ENCODE measurements at regions not wholly inside any gene's neighbourhood (a gene's known extent, or its start where the extent isn't known, plus 50 kb on each side); places are given as distances from the start of the nearest gene placed in this dataset.

DNA sequence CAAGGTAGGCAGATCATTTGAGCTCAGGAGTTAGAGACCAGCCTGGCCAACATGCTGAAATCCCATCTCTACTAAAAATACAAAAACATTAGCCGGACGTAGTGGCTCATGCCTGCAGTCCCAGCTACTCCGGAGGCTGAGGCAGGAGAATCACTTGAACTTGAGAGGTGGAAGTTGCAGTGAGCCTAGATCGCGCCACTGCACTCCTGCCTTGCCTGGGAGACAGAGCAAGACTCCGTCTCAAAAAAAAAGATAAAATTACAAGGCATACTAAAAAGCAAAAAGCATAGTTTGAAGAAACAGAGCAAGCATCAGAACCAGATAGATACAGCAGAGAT, 61.2 kb upstream of the CDC42BPA start:
- no peaks in the 10 kb centered on the region for H3K9me3 ChIP-seq (ENCODE audit: control insufficient read depth in 5 of 5, low read length in 5 of 5)
- H3K27me3 ChIP-seq (ENCODE audit: control insufficient read depth in 5 of 5, insufficient read depth in 4 of 5, low read length in 5 of 5): no peaks in the 10 kb centered on the region
- no peak overlapping the region for H3K27ac ChIP-seq (ENCODE audit: low read depth, low read length)
- H3K9ac ChIP-seq (ENCODE audit: low read length in 5 of 5): no peak overlapping the region
- H3K4me1 ChIP-seq (ENCODE audit: control insufficient read depth in 5 of 5, insufficient read depth in 5 of 5, low read length in 5 of 5): no peaks in the 10 kb centered on the region
- no peak overlapping the region for H3K4me3 ChIP-seq (ENCODE audit: low read depth in 1 of 5, low read length in 5 of 5)
- no peaks in the 10 kb centered on the region for H3K36me3 ChIP-seq (ENCODE audit: control insufficient read depth in 5 of 5, insufficient read depth in 5 of 5, low read length in 5 of 5)

DNA sequence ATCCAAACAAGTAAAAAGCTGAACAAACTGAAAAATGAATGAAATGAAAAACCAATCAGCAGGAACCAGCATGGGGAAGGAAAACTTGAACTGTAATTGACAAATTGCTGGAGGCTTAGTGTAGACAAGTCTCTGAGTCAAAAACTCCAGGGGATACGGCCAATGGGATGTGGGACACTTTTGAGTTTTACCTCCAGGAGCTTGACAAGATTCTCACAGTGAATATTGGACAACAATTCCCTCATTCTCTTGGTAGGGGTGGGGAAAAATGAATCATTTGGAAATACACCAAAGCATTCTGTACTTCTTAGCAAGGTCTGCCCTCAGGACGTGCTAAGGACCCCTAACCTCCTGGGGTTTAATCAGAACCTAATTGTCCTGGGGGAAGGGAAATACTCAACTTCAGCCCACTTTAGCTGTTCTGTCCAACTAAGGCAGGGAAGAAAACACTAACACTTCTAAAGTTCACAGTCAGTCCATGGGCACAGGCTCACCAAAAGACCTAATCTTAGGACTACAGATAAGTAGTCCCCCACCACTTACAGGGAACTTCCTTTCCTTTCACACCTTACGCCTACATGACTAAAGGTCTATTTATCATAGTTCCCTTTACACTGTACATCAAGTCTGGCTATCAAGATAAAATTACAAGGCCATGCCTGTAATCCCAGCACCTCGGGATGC, 60.7 kb upstream of the CDC42BPA start:
- no peak overlapping the region for H3K9ac ChIP-seq (ENCODE audit: low read length in 5 of 5)

DNA sequence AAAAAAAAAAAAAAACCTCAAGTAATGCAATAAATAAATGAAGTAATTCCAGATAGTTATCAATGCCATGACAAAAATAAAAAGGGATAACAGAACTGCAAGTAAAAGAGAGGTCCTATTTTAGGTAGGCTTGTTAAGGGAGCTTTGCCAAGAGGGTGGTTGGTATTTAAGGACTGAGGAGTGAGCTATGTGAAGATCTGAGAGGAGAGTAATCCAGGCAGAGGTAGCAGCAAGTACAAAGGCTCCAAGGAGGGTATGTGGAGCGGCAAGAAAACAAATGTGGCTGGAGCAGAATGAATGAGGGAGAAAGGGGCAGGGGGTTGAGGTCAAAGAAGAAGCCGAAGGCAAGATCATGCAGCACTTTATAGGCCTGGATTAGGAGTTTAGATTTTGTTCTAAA, 59.9 kb upstream of the CDC42BPA start:
- Histone ChIP-seq H3K9me3 (ENCODE audit: control insufficient read depth in 5 of 5, low read length in 5 of 5) (no peaks in the 10 kb centered on the region), H3K36me3 (ENCODE audit: control insufficient read depth in 5 of 5, insufficient read depth in 5 of 5, low read length in 5 of 5) (no peaks in the 10 kb centered on the region), H3K27me3 (ENCODE audit: control insufficient read depth in 5 of 5, insufficient read depth in 4 of 5, low read length in 5 of 5) (no peaks in the 10 kb centered on the region), H3K9ac (ENCODE audit: low read length in 5 of 5) (no peak overlapping the region), H3K4me3 (ENCODE audit: low read depth in 1 of 5, low read length in 5 of 5) (no peak overlapping the region), H3K27ac (ENCODE audit: low read depth, low read length) (no peak overlapping the region), H3K4me1 (ENCODE audit: control insufficient read depth in 5 of 5, insufficient read depth in 5 of 5, low read length in 5 of 5) (no peaks in the 10 kb centered on the region)

More for the DNA sequence above, 60.7 kb upstream of the CDC42BPA start:
- Histone ChIP-seq H3K27me3 (ENCODE audit: control insufficient read depth in 5 of 5, insufficient read depth in 4 of 5, low read length in 5 of 5) (no peaks in the 10 kb centered on the region), H3K4me1 (ENCODE audit: control insufficient read depth in 5 of 5, insufficient read depth in 5 of 5, low read length in 5 of 5) (no peaks in the 10 kb centered on the region), H3K27ac (ENCODE audit: low read depth, low read length) (no peak overlapping the region), H3K36me3 (ENCODE audit: control insufficient read depth in 5 of 5, insufficient read depth in 5 of 5, low read length in 5 of 5) (no peaks in the 10 kb centered on the region), H3K4me3 (ENCODE audit: low read depth in 1 of 5, low read length in 5 of 5) (no peak overlapping the region), H3K9me3 (ENCODE audit: control insufficient read depth in 5 of 5, low read length in 5 of 5) (no peaks in the 10 kb centered on the region)

DNA sequence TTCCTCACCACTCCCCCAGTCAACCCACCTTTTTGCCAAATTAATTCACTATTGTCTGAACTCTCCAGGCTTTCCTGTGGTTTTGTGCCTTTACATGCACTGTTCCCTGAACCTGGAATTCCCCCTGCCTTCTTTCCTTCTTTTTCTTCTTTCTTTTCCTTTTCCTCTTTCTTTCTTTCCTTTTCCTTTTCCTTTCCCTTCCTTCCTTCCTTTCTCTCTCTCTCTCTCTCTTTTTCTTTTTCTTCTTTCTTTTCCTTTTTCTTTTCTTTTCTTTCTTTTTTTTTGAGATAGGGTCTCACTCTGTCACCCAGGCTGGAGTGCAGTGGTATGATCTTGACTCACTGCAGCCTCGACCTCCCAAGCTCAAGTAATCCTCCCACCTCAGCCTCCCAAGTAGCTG, 56.6 kb upstream of the CDC42BPA start:
- no peak overlapping the region for H3K9ac ChIP-seq (ENCODE audit: low read length in 5 of 5)
- no peaks in the 10 kb centered on the region for H3K9me3 ChIP-seq (ENCODE audit: control insufficient read depth in 5 of 5, low read length in 5 of 5)
- no peak overlapping the region for H3K4me3 ChIP-seq (ENCODE audit: low read depth in 1 of 5, low read length in 5 of 5)

DNA sequence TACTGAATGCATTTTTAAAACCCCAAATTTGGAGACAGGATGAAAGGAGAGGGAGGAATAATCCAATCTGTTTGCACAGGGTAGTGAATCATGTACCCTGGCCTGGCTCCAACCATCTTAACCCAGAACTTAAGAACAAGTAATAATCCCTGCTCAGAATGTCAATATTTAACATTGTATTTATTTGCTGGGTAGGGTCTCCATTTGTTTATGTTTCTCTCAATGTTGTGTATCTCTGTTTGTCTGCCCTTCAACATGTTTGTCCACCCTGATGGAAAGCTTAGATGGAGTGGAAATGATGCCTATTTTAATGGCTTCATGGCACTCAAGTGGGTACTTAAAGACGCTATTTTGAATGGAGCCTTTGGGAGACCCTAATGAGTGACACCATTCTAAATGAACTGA, 54.4 kb upstream of the CDC42BPA start:
- H3K9me3 ChIP-seq (ENCODE audit: control insufficient read depth in 5 of 5, low read length in 5 of 5): no peaks in the 10 kb centered on the region
- no peak overlapping the region for H3K9ac ChIP-seq (ENCODE audit: low read length in 5 of 5)
- no peaks in the 10 kb centered on the region for H3K36me3 ChIP-seq (ENCODE audit: control insufficient read depth in 5 of 5, insufficient read depth in 5 of 5, low read length in 5 of 5)
- no peak overlapping the region for H3K4me3 ChIP-seq (ENCODE audit: low read depth in 1 of 5, low read length in 5 of 5)
- H3K27me3 ChIP-seq (ENCODE audit: control insufficient read depth in 5 of 5, insufficient read depth in 4 of 5, low read length in 5 of 5): no peaks in the 10 kb centered on the region
- H3K27ac ChIP-seq (ENCODE audit: low read depth, low read length): no peak overlapping the region
- no peaks in the 10 kb centered on the region for H3K4me1 ChIP-seq (ENCODE audit: control insufficient read depth in 5 of 5, insufficient read depth in 5 of 5, low read length in 5 of 5)

More for the DNA sequence above, 56.6 kb upstream of the CDC42BPA start:
- Histone ChIP-seq H3K36me3 (ENCODE audit: control insufficient read depth in 5 of 5, insufficient read depth in 5 of 5, low read length in 5 of 5) (no peaks in the 10 kb centered on the region), H3K4me1 (ENCODE audit: control insufficient read depth in 5 of 5, insufficient read depth in 5 of 5, low read length in 5 of 5) (no peaks in the 10 kb centered on the region), H3K27ac (ENCODE audit: low read depth, low read length) (no peak overlapping the region), H3K27me3 (ENCODE audit: control insufficient read depth in 5 of 5, insufficient read depth in 4 of 5, low read length in 5 of 5) (no peaks in the 10 kb centered on the region)

DNA sequence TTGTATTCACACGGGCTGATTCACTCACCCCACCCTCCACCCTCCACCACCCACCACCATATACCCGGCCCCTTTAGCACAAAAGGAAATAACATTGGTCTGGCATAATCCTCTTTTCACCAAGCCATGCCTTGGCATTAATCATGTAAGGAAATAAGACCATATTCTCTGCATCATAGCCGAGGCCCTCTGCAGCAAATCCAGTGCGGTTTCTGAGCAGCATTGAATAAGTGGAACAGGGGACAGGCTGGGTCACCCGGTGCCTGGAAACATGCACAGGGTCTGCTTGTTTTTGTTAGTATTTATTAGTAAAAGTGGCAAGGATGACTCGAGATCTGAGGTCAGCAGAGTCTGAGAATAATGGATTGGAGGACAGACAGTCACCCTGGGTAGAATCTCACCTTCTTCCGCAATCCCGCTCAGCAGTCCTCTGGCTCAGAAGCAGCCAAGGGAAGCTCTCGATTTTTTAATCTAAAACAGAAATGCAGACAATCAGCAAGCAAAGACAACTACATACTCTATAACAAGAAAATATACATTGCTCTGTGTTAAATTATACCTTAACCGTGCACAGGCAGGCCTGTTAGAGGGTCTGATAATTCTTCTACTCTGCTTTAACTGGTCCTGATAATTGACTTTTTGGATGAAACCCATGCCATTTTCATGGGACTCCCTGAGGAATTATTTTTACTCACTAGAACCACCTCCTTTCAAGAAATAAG, 52.4 kb upstream of the CDC42BPA start:
- Histone ChIP-seq H3K27me3 (ENCODE audit: control insufficient read depth in 5 of 5, insufficient read depth in 4 of 5, low read length in 5 of 5) (no peaks in the 10 kb centered on the region), H3K4me3 (ENCODE audit: low read depth in 1 of 5, low read length in 5 of 5) (no peak overlapping the region), H3K9ac (ENCODE audit: low read length in 5 of 5) (no peak overlapping the region), H3K9me3 (ENCODE audit: control insufficient read depth in 5 of 5, low read length in 5 of 5) (peaks cover 0 to 3% (median 2%) of the 10 kb centered on the region in 5 donors), H3K4me1 (ENCODE audit: control insufficient read depth in 5 of 5, insufficient read depth in 5 of 5, low read length in 5 of 5) (no peaks in the 10 kb centered on the region), H3K27ac (ENCODE audit: low read depth, low read length) (no peak overlapping the region), H3K36me3 (ENCODE audit: control insufficient read depth in 5 of 5, insufficient read depth in 5 of 5, low read length in 5 of 5) (no peaks in the 10 kb centered on the region)

DNA sequence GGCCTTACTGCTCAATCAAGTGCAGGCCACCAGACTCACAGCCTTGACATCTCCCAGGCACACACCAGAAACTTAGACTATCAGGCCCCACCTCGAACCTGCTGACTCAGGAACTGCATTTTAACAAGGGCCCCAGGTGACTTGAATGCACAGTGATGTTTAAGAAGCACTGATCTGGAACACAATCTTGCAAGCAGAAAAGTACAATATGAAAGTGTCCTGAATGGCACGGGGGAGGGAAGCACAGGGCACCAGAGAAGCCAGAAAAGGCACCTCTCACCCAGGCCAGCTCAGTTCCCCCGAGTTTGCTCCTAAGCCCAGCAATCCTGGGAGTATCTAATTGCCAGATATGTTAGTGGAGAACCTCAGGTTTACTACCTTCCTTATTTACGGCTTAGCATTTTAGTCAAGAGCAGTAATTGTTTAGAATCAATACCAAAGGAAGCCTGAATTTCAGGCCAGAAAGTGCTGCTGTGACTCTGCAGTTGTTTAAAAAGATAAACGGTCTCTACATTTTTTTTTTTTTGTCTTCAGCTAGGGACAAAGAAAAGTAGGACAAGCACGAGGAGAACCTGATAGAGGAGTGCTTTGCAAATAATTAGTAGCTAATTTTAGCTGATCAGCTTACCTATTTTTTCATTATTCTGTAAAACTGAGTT, 50.9 kb upstream of the CDC42BPA start:
- H3K4me1 ChIP-seq (ENCODE audit: control insufficient read depth in 5 of 5, insufficient read depth in 5 of 5, low read length in 5 of 5): no peaks in the 10 kb centered on the region
- H3K27me3 ChIP-seq (ENCODE audit: control insufficient read depth in 5 of 5, insufficient read depth in 4 of 5, low read length in 5 of 5): no peaks in the 10 kb centered on the region
- H3K9ac ChIP-seq (ENCODE audit: low read length in 5 of 5): no peak overlapping the region
- H3K9me3 ChIP-seq (ENCODE audit: control insufficient read depth in 5 of 5, low read length in 5 of 5): peaks cover 0 to 4% (median 2%) of the 10 kb centered on the region in 5 donors
- H3K27ac ChIP-seq (ENCODE audit: low read depth, low read length): no peak overlapping the region
- H3K36me3 ChIP-seq (ENCODE audit: control insufficient read depth in 5 of 5, insufficient read depth in 5 of 5, low read length in 5 of 5): no peaks in the 10 kb centered on the region
- H3K4me3 ChIP-seq (ENCODE audit: low read depth in 1 of 5, low read length in 5 of 5): no peak overlapping the region
